ENCODE measurements at regions not wholly inside any gene's neighbourhood (a gene's known extent, or its start where the extent isn't known, plus 50 kb on each side); places are given as distances from the start of the nearest gene placed in this dataset.
A peak's percentile ranks its signal among the peaks of the same experiment; 100 is the strongest.

DNA sequence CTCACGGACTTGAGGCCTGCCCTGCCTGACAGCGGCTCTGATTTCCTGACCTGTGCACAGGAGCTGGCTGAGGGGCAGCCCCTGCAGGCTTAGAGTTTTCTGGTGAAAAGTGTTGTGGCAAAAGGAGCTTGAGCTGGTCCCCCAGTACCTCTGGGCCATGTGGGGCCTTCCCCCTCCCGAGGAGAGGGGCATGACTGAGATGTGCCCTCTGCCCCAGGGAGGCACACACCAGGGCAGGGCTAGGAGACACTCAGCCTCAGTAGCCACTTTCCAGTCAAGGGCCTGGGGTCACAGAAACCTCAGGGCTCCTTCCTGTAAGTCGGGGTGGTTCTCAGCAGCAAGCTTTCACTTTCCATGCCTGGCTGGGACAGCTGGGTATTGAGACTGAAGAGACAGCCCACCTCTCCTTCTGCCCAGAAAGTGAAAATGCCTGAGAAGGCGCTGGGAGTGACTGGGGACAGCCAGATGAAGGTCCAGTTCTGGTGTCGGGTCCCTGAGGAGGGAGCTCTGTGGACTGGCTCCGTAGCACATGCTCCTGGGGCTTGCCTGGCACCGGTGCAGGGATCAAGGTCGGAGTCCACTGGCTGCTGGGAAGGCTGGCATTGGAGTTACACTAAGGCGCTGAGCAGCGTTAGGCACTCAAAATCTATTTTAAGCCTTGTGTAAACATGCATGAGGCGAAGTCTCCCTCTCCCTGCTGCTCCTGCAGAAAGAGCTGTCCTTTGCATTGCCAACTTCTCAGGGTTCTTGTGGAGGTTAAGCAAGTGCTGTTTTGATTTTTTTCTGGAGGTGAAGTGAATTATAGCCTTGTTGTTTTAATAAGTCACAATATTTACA lies 394.9 kb downstream of the GADD45G start:
- POLR2A ChIA-PET, result no interaction called here
- no TSS peak for BruUV-seq (replicated peaks)
- FAIRE-seq, result peak; percentile 99

More for the DNA sequence above, 394.9 kb downstream of the GADD45G start:
- H3K79me2 ChIP-seq (ENCODE audit: control insufficient read depth, insufficient read depth, low read length), result no peaks in the 10 kb centered on the region
- H3K27ac ChIP-seq (ENCODE audit: control insufficient read depth, insufficient read depth), result peak overlapping the region; percentile 62
- H3K9ac ChIP-seq (ENCODE audit: control insufficient read depth, insufficient read depth, low read length), result peak overlapping the region; percentile 61
- ATAC-seq (peak; percentile 95), DNase-seq (ENCODE audit: low read depth, low spot score) (peak; percentile 61)
- in situ Hi-C loops (cut with MboI) (no loop called here), intact Hi-C loops (cut with micrococcal nuclease; ENCODE audit: unreplicated experiment) (no loop called here)
- H3K36me3 ChIP-seq (ENCODE audit: control insufficient read depth in 2 of 2, insufficient read depth in 2 of 2, low read length in 1 of 2), result no peaks in the 10 kb centered on the region
- SMC1A ChIA-PET (ENCODE audit: uncharacterized antibody, unreplicated experiment), result interaction anchor here (1.2 to 3.0 kb wide), 5 partner anchors 13 to 402 kb away, joined by 4 to 11 read pairs (median 5); no protein-coding TSS in a partner anchor
- RAD21 ChIA-PET (ENCODE audit: unreplicated experiment), result interaction anchor here (0.5 to 2.9 kb wide), 4 partner anchors 11 to 396 kb away, joined by 3 to 16 read pairs (median 4); no protein-coding TSS in a partner anchor
- no peaks in the 10 kb centered on the region for H3K9me3 ChIP-seq (replicated peaks; ENCODE audit: control insufficient read depth, insufficient read depth, low read length)
- no peaks in the 10 kb centered on the region for H4K20me1 ChIP-seq (ENCODE audit: control insufficient read depth, insufficient read depth)
- 4% methylated on average over 12 of the region's 12 CpGs for WGBS (ENCODE audit: insufficient coverage, insufficient replicate concordance, low lambda C conversion rate, missing lambda C conversion rate)
- H2AFZ ChIP-seq (ENCODE audit: control insufficient read depth, low read depth, low read length), result peak overlapping the region; percentile 93
- H3K27me3 ChIP-seq (replicated peaks in 1 of 2; ENCODE audit: control insufficient read depth in 2 of 2, insufficient read depth in 2 of 2, low read length in 1 of 2), result no peaks in the 10 kb centered on the region
- H3K4me1 ChIP-seq (ENCODE audit: control insufficient read depth, insufficient read depth, low read length), result peaks cover 12% of the 10 kb centered on the region
- peak overlapping the region; percentile 56; the same call in 1 of the 2 replicates for H3K4me3 ChIP-seq
- H3K4me2 ChIP-seq (ENCODE audit: control insufficient read depth, insufficient read depth), result peak overlapping the region; percentile 79
- TF ChIP-seq NBN (IDR thresholded peaks at IDR 0.05) (no peak), RUNX3 (IDR thresholded peaks at IDR 0.05; ENCODE audit: low read length) (peak; percentile 55), MTA2 (IDR thresholded peaks at IDR 0.05; ENCODE audit: low read depth) (no peak), BACH1 (IDR thresholded peaks at IDR 0.05; ENCODE audit: borderline replicate concordance) (no peak), IKZF1 (conservative IDR thresholded peaks at IDR 0.05) (peak; percentile 23; the same call in 1 of the 2 replicates), EED (IDR thresholded peaks at IDR 0.05; ENCODE audit: low read depth) (peak; percentile 42; the same call in 1 of the 2 replicates), TAF1 (IDR thresholded peaks at IDR 0.05; ENCODE audit: borderline replicate concordance, low read depth, low read length) (peak; percentile 40; the same call in 1 of the 2 replicates), TCF12 (IDR thresholded peaks at IDR 0.05; ENCODE audit: low read depth, low read length) (0 out of 2 replicates have a peak, but pooled peaks have one; percentile 64), IKZF2 (IDR thresholded peaks at IDR 0.05) (peak in 1 of 2 experiments; percentile 31; a peak in 1 of 4 replicates), DPF2 (IDR thresholded peaks at IDR 0.05) (0 out of 2 replicates have a peak, but pooled peaks have one; percentile 14), NR2F1 (conservative IDR thresholded peaks at IDR 0.05) (peak; percentile 63), POLR2A (IDR thresholded peaks at IDR 0.05; ENCODE audit: low read depth, low read length) (peak; percentile 71), CBFB (IDR thresholded peaks at IDR 0.05; ENCODE audit: low read depth) (no peak; the same call in 1 of the 2 replicates), TCF3 (IDR thresholded peaks at IDR 0.05; ENCODE audit: borderline replicate concordance, insufficient read depth, low read depth, low read length) (no peak)
- TF ChIP-seq, protein P1, sequence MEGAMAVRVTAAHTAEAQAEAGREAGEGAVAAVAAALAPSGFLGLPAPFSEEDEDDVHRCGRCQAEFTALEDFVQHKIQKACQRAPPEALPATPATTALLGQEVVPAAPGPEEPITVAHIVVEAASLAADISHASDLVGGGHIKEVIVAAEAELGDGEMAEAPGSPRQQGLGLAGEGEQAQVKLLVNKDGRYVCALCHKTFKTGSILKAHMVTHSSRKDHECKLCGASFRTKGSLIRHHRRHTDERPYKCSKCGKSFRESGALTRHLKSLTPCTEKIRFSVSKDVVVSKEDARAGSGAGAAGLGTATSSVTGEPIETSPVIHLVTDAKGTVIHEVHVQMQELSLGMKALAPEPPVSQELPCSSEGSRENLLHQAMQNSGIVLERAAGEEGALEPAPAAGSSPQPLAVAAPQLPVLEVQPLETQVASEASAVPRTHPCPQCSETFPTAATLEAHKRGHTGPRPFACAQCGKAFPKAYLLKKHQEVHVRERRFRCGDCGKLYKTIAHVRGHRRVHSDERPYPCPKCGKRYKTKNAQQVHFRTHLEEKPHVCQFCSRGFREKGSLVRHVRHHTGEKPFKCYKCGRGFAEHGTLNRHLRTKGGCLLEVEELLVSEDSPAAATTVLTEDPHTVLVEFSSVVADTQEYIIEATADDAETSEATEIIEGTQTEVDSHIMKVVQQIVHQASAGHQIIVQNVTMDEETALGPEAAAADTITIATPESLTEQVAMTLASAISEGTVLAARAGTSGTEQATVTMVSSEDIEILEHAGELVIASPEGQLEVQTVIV (IDR thresholded peaks at IDR 0.05; ENCODE audit: borderline replicate concordance, partially characterized antibody), result no peak
- CTCF ChIA-PET, result interaction anchor here (1.1 to 1.8 kb wide), 6 partner anchors 21 to 405 kb away, joined by 3 to 7 read pairs (median 4); no protein-coding TSS in a partner anchor
